ENCODE measurements at regions not wholly inside any gene's neighbourhood (a gene's known extent, or its start where the extent isn't known, plus 50 kb on each side); places are given as distances from the start of the nearest gene placed in this dataset.

- H3K4me3 ChIP-seq (ENCODE audit: low read depth, low read length) = no peak overlapping the region
- DNase-seq (ENCODE audit: low read depth) = no peak
- TF ChIP-seq, protein P1, sequence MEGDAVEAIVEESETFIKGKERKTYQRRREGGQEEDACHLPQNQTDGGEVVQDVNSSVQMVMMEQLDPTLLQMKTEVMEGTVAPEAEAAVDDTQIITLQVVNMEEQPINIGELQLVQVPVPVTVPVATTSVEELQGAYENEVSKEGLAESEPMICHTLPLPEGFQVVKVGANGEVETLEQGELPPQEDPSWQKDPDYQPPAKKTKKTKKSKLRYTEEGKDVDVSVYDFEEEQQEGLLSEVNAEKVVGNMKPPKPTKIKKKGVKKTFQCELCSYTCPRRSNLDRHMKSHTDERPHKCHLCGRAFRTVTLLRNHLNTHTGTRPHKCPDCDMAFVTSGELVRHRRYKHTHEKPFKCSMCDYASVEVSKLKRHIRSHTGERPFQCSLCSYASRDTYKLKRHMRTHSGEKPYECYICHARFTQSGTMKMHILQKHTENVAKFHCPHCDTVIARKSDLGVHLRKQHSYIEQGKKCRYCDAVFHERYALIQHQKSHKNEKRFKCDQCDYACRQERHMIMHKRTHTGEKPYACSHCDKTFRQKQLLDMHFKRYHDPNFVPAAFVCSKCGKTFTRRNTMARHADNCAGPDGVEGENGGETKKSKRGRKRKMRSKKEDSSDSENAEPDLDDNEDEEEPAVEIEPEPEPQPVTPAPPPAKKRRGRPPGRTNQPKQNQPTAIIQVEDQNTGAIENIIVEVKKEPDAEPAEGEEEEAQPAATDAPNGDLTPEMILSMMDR (IDR thresholded peaks at IDR 0.05; ENCODE audit: control insufficient read depth, extremely low read depth, insufficient read depth) = no peak
Observed at GRCh38 chr6:112660626-112661025, 313.5 kb downstream of the RFPL4B start.

- TF ChIP-seq, protein P1 (IDR thresholded peaks at IDR 0.05; ENCODE audit: control insufficient read depth, extremely low read depth, insufficient read depth) = no peak
- no peak for DNase-seq (ENCODE audit: low read depth)
- H3K4me3 ChIP-seq (ENCODE audit: low read depth, low read length) = no peak overlapping the region
Observed at GRCh38 chr6:112663698-112664097, 316.6 kb downstream of the RFPL4B start.

GRCh38 chr6:112665114-112665513 is 318.0 kb downstream of the RFPL4B start:
- no peak for DNase-seq (ENCODE audit: low read depth)
- TF ChIP-seq, protein P1 (IDR thresholded peaks at IDR 0.05; ENCODE audit: control insufficient read depth, extremely low read depth, insufficient read depth) = no peak
- H3K4me3 ChIP-seq (ENCODE audit: low read depth, low read length) = no peak overlapping the region

GRCh38 chr6:112665815-112666214 is 318.7 kb downstream of the RFPL4B start:
- no peak overlapping the region for H3K4me3 ChIP-seq (ENCODE audit: low read depth, low read length)
- TF ChIP-seq, protein P1 (IDR thresholded peaks at IDR 0.05; ENCODE audit: control insufficient read depth, extremely low read depth, insufficient read depth) = no peak
- no peak for DNase-seq (ENCODE audit: low read depth)

- no peak overlapping the region for H3K4me3 ChIP-seq (ENCODE audit: low read depth, low read length)
- DNase-seq (ENCODE audit: low read depth) = no peak
- TF ChIP-seq, protein P1 (IDR thresholded peaks at IDR 0.05; ENCODE audit: control insufficient read depth, extremely low read depth, insufficient read depth) = no peak
Observed at GRCh38 chr6:112667427-112667826, 320.3 kb downstream of the RFPL4B start.

DNA sequence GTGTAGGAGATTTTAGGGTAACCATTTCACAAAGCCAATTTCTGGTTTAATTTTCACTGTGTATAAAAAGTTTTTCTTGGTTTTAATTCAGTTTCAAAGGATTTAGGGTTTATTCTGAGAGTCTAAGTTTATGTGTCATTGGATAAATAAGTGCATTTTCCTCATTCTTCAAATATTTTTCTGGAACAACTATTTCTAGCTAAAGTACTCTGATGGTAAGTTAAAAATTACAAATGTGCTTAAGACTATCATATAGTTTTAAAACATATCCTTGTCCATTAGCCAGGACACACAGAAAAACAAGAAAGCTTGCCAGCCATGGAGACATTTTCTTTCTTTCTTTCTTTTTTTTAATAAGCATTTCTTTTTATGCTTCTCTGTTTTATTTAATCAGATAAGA is 333.0 kb downstream of the RFPL4B start:
- DNase-seq (ENCODE audit: low read depth) = no peak
- TF ChIP-seq, protein P1 (IDR thresholded peaks at IDR 0.05; ENCODE audit: control insufficient read depth, extremely low read depth, insufficient read depth) = no peak
- no peak overlapping the region for H3K4me3 ChIP-seq (ENCODE audit: low read depth, low read length)

- TF ChIP-seq, protein P1 (IDR thresholded peaks at IDR 0.05; ENCODE audit: control insufficient read depth, extremely low read depth, insufficient read depth) = no peak
- DNase-seq (ENCODE audit: low read depth) = no peak
Observed at GRCh38 chr6:112682071-112682470, 334.9 kb downstream of the RFPL4B start.

More at GRCh38 chr6:112682071-112682470, 334.9 kb downstream of the RFPL4B start:
- no peak overlapping the region for H3K4me3 ChIP-seq (ENCODE audit: low read depth, low read length)
